GM23338 (cell line): ENCODE measurements at regions not wholly inside any gene's neighbourhood (a gene's known extent, or its start where the extent isn't known, plus 50 kb on each side); places are given as distances from the start of the nearest gene placed in this dataset.

Experiments
- ATAC-seq: fragments of 200-7000 bp; cut with Tn5 transposase; 3 replicates; pipeline ENCODE4 v1.9.1; 2020
- DNase-seq: peaks from one replicate; pipeline ENCODE4 v3.0.0-alpha.2; 2015; ENCODE audit warnings: low spot score
- H2AFZ ChIP-seq: fragments of 200-600 bp; sonication (generic); 2 replicates; pipeline ENCODE4 v1.8.0; 2016; ENCODE audit warnings: antibody characterized with exemption, mild to moderate bottlenecking, moderate library complexity
- H3F3A ChIP-seq: fragments of 200-600 bp; sonication (generic); replicated peaks from 2 replicates; pipeline ENCODE4 v1.8.0; 2017; ENCODE audit warnings: antibody characterized with exemption, mixed run types, low read depth
- H3K27ac ChIP-seq: fragments of 200-600 bp; sonication (generic); 2 replicates; pipeline ENCODE4 v1.6.1; 2016; ENCODE audit warnings: low read depth
- H3K27me3 ChIP-seq: fragments of 200-600 bp; sonication (generic); 2 replicates; pipeline ENCODE4 v1.8.0; 2016; ENCODE audit warnings: mild to moderate bottlenecking, mixed run types, moderate library complexity; ENCODE audit not compliant: insufficient read depth
- H3K36me3 ChIP-seq: fragments of 200-600 bp; sonication (generic); 2 replicates; pipeline ENCODE4 v1.8.0; 2016; ENCODE audit warnings: mild to moderate bottlenecking; ENCODE audit not compliant: insufficient read depth
- H3K4me1 ChIP-seq: fragments of 200-600 bp; sonication (generic); 2 replicates; pipeline ENCODE4 v1.8.0; 2016; ENCODE audit warnings: mild to moderate bottlenecking, moderate library complexity; ENCODE audit not compliant: insufficient read depth
- H3K4me2 ChIP-seq: fragments of 200-600 bp; sonication (generic); 2 replicates; pipeline ENCODE4 v1.7.1; 2017; ENCODE audit warnings: mixed run types
- H3K4me3 ChIP-seq: fragments of 200-600 bp; sonication (generic); 2 replicates; pipeline ENCODE4 v1.6.1; 2016; ENCODE audit warnings: mixed run types
- H3K79me2 ChIP-seq: fragments of 200-600 bp; sonication (generic); replicated peaks from 2 replicates; pipeline ENCODE4 v1.8.0; 2017; ENCODE audit warnings: mild to moderate bottlenecking; ENCODE audit not compliant: insufficient read depth
- H3K9me2 ChIP-seq: fragments of 200-600 bp; sonication (generic); 2 replicates; pipeline ENCODE4 v1.8.0; 2017; ENCODE audit not compliant: insufficient read depth
- H4K20me1 ChIP-seq: fragments of 200-600 bp; sonication (generic); replicated peaks from 2 replicates; pipeline ENCODE4 v1.8.0; 2017; ENCODE audit warnings: mild to moderate bottlenecking; ENCODE audit not compliant: insufficient read depth
- H3K27ac Mint-ChIP-seq: 2 replicates; pipeline ENCODE4 v1.8.0; 2020; ENCODE audit warnings: inconsistent platforms, mild to moderate bottlenecking, moderate library complexity, mixed read lengths
- H3K27me3 Mint-ChIP-seq: 3 replicates; pipeline ENCODE4 v1.8.0; 2022; ENCODE audit warnings: low read depth, mild to moderate bottlenecking, moderate library complexity, mixed read lengths, inconsistent platforms; ENCODE audit not compliant: insufficient read depth, poor library complexity
- H3K36me3 Mint-ChIP-seq: 3 replicates; pipeline ENCODE4 v1.8.0; 2021; ENCODE audit warnings: low read depth, mild to moderate bottlenecking, inconsistent platforms, moderate library complexity, mixed read lengths
- H3K4me1 Mint-ChIP-seq: 3 replicates; pipeline ENCODE4 v1.8.0; 2020; ENCODE audit warnings: mild to moderate bottlenecking, inconsistent platforms, mixed read lengths
- H3K4me3 Mint-ChIP-seq: 3 replicates; pipeline ENCODE4 v1.8.0; 2021; ENCODE audit warnings: moderate library complexity, mild to moderate bottlenecking, inconsistent platforms, mixed read lengths
- H3K9me3 Mint-ChIP-seq: 3 replicates; pipeline ENCODE4 v1.8.0; 2020; ENCODE audit warnings: moderate library complexity, mild to moderate bottlenecking, inconsistent platforms, mixed read lengths
- EZH2 ChIP-seq: fragments of 200-600 bp; sonication (generic); IDR thresholded peaks from one replicate; pipeline ENCODE4 v1.8.0; 2017; ENCODE audit warnings: antibody characterized with exemption, mild to moderate bottlenecking, low read depth; ENCODE audit not compliant: unreplicated experiment
- JUNB ChIP-seq: IDR thresholded peaks from one replicate; pipeline ENCODE4 v1.6.1; 2016; ENCODE audit warnings: antibody characterized with exemption; ENCODE audit not compliant: unreplicated experiment
- POLR2AphosphoS5 ChIP-seq: IDR thresholded peaks from 2 replicates; pipeline ENCODE4 v1.6.1; 2016; ENCODE audit warnings: antibody characterized with exemption, low read depth
- ZNF462 ChIP-seq: fragments of 250-450 bp; sonication (Bioruptor Pico); IDR thresholded peaks from 2 replicates; pipeline ENCODE4 v1.5.0; 2020; ENCODE audit warnings: mild to moderate bottlenecking, moderate library complexity
- TF ChIP-seq, protein P1 (sequence below): IDR thresholded peaks from one replicate; pipeline ENCODE4 v1.6.1; 2018; ENCODE audit warnings: antibody characterized with exemption; ENCODE audit not compliant: unreplicated experiment

- no peak for TF ChIP-seq ZNF462 (CRISPR knock-in tag)
- TF ChIP-seq, protein P1, sequence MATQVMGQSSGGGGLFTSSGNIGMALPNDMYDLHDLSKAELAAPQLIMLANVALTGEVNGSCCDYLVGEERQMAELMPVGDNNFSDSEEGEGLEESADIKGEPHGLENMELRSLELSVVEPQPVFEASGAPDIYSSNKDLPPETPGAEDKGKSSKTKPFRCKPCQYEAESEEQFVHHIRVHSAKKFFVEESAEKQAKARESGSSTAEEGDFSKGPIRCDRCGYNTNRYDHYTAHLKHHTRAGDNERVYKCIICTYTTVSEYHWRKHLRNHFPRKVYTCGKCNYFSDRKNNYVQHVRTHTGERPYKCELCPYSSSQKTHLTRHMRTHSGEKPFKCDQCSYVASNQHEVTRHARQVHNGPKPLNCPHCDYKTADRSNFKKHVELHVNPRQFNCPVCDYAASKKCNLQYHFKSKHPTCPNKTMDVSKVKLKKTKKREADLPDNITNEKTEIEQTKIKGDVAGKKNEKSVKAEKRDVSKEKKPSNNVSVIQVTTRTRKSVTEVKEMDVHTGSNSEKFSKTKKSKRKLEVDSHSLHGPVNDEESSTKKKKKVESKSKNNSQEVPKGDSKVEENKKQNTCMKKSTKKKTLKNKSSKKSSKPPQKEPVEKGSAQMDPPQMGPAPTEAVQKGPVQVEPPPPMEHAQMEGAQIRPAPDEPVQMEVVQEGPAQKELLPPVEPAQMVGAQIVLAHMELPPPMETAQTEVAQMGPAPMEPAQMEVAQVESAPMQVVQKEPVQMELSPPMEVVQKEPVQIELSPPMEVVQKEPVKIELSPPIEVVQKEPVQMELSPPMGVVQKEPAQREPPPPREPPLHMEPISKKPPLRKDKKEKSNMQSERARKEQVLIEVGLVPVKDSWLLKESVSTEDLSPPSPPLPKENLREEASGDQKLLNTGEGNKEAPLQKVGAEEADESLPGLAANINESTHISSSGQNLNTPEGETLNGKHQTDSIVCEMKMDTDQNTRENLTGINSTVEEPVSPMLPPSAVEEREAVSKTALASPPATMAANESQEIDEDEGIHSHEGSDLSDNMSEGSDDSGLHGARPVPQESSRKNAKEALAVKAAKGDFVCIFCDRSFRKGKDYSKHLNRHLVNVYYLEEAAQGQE = no peak
Observed at GRCh38 chr6:163721435-163721834, 306.9 kb downstream of the QKI start (continued).

GRCh38 chr6:163720460-163721235, 306.1 kb downstream of the QKI start:
- Mint-ChIP-seq H3K27ac (no peak overlapping the region), H3K27me3 (peaks cover 4% of the 10 kb centered on the region), H3K9me3 (peaks cover 2% of the 10 kb centered on the region; the same call in 1 of the 3 replicates), H3K4me1 (no peaks in the 10 kb centered on the region), H3K4me3 (no peak overlapping the region), H3K36me3 (no peaks in the 10 kb centered on the region)
- H3K27me3 ChIP-seq = no peaks in the 10 kb centered on the region
- no peaks in the 10 kb centered on the region for H3K4me1 ChIP-seq
- H3K79me2 ChIP-seq = no peaks in the 10 kb centered on the region
- H3K4me3 ChIP-seq = no peak overlapping the region
- H3K27ac ChIP-seq = no peak overlapping the region
- no peak for DNase-seq
- H3F3A ChIP-seq = no peaks in the 10 kb centered on the region
- ATAC-seq = no peak
- no peaks in the 10 kb centered on the region for H3K9me2 ChIP-seq
- no peaks in the 10 kb centered on the region for H3K36me3 ChIP-seq
- no peaks in the 10 kb centered on the region for H4K20me1 ChIP-seq
- H3K4me2 ChIP-seq = no peak overlapping the region
- H2AFZ ChIP-seq = peak overlapping the region; percentile 75; the same call in 1 of the 2 replicates
- no peak for TF ChIP-seq EZH2
- TF ChIP-seq POLR2AphosphoS5 = no peak
- no peak for TF ChIP-seq JUNB
